Type B pancreatic cell (in vitro differentiated cells): ENCODE measurements at regions not wholly inside any gene's neighbourhood (a gene's known extent, or its start where the extent isn't known, plus 50 kb on each side); places are given as distances from the start of the nearest gene placed in this dataset.
"Not testable (repeated sequence)": the region's sequence is repeated elsewhere in the genome, so short reads cannot be mapped to it uniquely, and the experiment has no call there.

Experiments used
- DNase-seq: peaks from one replicate; pipeline ENCODE4 v3.0.0; 2021; ENCODE audit warnings: mixed read lengths; ENCODE audit not compliant: unreplicated experiment; ENCODE audit errors: extremely low spot score
- H3K27ac Mint-ChIP-seq: 2 replicates; pipeline ENCODE4 v1.8.0; 2021; ENCODE audit warnings: mild to moderate bottlenecking, mixed read lengths
- H3K27me3 Mint-ChIP-seq: 2 replicates; pipeline ENCODE4 v1.8.0; 2021; ENCODE audit warnings: mixed read lengths
- H3K36me3 Mint-ChIP-seq: 2 replicates; pipeline ENCODE4 v1.8.0; 2021; ENCODE audit warnings: mixed read lengths
- H3K4me1 Mint-ChIP-seq: one replicate; pipeline ENCODE4 v1.8.0; 2021; ENCODE audit warnings: mixed read lengths; ENCODE audit not compliant: unreplicated experiment
- H3K4me3 Mint-ChIP-seq: 2 replicates; pipeline ENCODE4 v1.8.0; 2021; ENCODE audit warnings: mild to moderate bottlenecking, mixed read lengths
- H3K9me3 Mint-ChIP-seq: 2 replicates; pipeline ENCODE4 v1.8.0; 2021; ENCODE audit warnings: mixed read lengths
- CTCF ChIP-seq: fragments of 200-600 bp; sonication (generic); conservative IDR thresholded peaks from 2 replicates; pipeline ENCODE4 v1.5.0; 2021; ENCODE audit warnings: antibody characterized with exemption, mild to moderate bottlenecking

- peak overlapping the region; percentile 94 for H3K4me3 Mint-ChIP-seq
- H3K36me3 Mint-ChIP-seq: no peaks in the 10 kb centered on the region
- no peaks in the 10 kb centered on the region for H3K9me3 Mint-ChIP-seq
- H3K27ac Mint-ChIP-seq: peak overlapping the region; percentile 82
- peaks cover 14% of the 10 kb centered on the region for H3K4me1 Mint-ChIP-seq
- peaks cover 30% of the 10 kb centered on the region for H3K27me3 Mint-ChIP-seq
- TF ChIP-seq CTCF: no peak
- DNase-seq: no peak
Measured at GRCh38 chr12:67070307-67070600, 198.9 kb upstream of the CAND1 start.

- Mint-ChIP-seq H3K4me1 (peaks cover 14% of the 10 kb centered on the region), H3K27ac (peak overlapping the region; percentile 82), H3K27me3 (peaks cover 34% of the 10 kb centered on the region), H3K36me3 (no peaks in the 10 kb centered on the region), H3K9me3 (no peaks in the 10 kb centered on the region), H3K4me3 (peak overlapping the region; percentile 94)
- DNase-seq: no peak
- TF ChIP-seq CTCF: no peak
Measured at GRCh38 chr12:67070604-67071003, 198.6 kb upstream of the CAND1 start.

GRCh38 chr12:67072281-67072680 is 196.9 kb upstream of the CAND1 start:
- Mint-ChIP-seq H3K4me1 (peaks cover 14% of the 10 kb centered on the region), H3K27me3 (peaks cover 38% of the 10 kb centered on the region)
- H3K9me3 Mint-ChIP-seq, DNase-seq, H3K4me3 Mint-ChIP-seq, H3K27ac Mint-ChIP-seq, H3K36me3 Mint-ChIP-seq: not testable (repeated sequence)

GRCh38 chr12:67073336-67073735 is 195.8 kb upstream of the CAND1 start:
- TF ChIP-seq CTCF: no peak
- Mint-ChIP-seq H3K4me1 (peaks cover 4% of the 10 kb centered on the region), H3K36me3 (no peaks in the 10 kb centered on the region), H3K27me3 (peaks cover 29% of the 10 kb centered on the region), H3K9me3 (no peaks in the 10 kb centered on the region), H3K4me3 (no peak overlapping the region), H3K27ac (no peak overlapping the region)
- no peak for DNase-seq

- peaks cover 4% of the 10 kb centered on the region for H3K4me1 Mint-ChIP-seq
- H3K36me3 Mint-ChIP-seq: no peaks in the 10 kb centered on the region
- no peaks in the 10 kb centered on the region for H3K9me3 Mint-ChIP-seq
- DNase-seq: no peak
- no peak for TF ChIP-seq CTCF
- H3K27ac Mint-ChIP-seq: no peak overlapping the region
- H3K4me3 Mint-ChIP-seq: no peak overlapping the region
- peaks cover 30% of the 10 kb centered on the region for H3K27me3 Mint-ChIP-seq
Measured at GRCh38 chr12:67074072-67074471, 195.1 kb upstream of the CAND1 start.

- Mint-ChIP-seq H3K36me3 (no peaks in the 10 kb centered on the region), H3K4me3 (no peak overlapping the region), H3K9me3 (no peaks in the 10 kb centered on the region), H3K27ac (no peak overlapping the region), H3K4me1 (no peaks in the 10 kb centered on the region), H3K27me3 (peaks cover 34% of the 10 kb centered on the region)
- no peak for TF ChIP-seq CTCF
- no peak for DNase-seq
Measured at GRCh38 chr12:67077617-67078016, 191.5 kb upstream of the CAND1 start.
